CD4-positive, alpha-beta T cell treated with Interleukin-21 for 1 hour (primary cell): ENCODE measurements at regions not wholly inside any gene's neighbourhood (a gene's known extent, or its start where the extent isn't known, plus 50 kb on each side); places are given as distances from the start of the nearest gene placed in this dataset.

Experiments
- DNase-seq: peaks from one replicate; pipeline ENCODE4 v3.0.0-alpha.2; 2020

GRCh38 chr2:104650405-104650996 is 203.4 kb upstream of the POU3F3 start:
- no peak for DNase-seq

- no peak for DNase-seq
Observed at GRCh38 chr2:104654811-104655210, 199.1 kb upstream of the POU3F3 start.

GRCh38 chr2:104656571-104657163 is 197.2 kb upstream of the POU3F3 start:
- no peak for DNase-seq

- DNase-seq, result no peak
Observed at GRCh38 chr2:104658144-104658835, 195.6 kb upstream of the POU3F3 start.

- DNase-seq, result no peak
Observed at GRCh38 chr2:104658904-104659591, 194.9 kb upstream of the POU3F3 start.

GRCh38 chr2:104660991-104661390 is 192.9 kb upstream of the POU3F3 start:
- DNase-seq, result no peak

GRCh38 chr2:104664672-104665071 is 189.2 kb upstream of the POU3F3 start:
- no peak for DNase-seq

- DNase-seq, result no peak
Observed at GRCh38 chr2:104668631-104669030, 185.3 kb upstream of the POU3F3 start.

- DNase-seq, result no peak
Observed at GRCh38 chr2:104673225-104673624, 180.7 kb upstream of the POU3F3 start.

GRCh38 chr2:104678181-104678580 is 175.7 kb upstream of the POU3F3 start:
- DNase-seq, result no peak

GRCh38 chr2:104685591-104685990 is 168.3 kb upstream of the POU3F3 start:
- no peak for DNase-seq

GRCh38 chr2:104687147-104687546 is 166.8 kb upstream of the POU3F3 start:
- no peak for DNase-seq

GRCh38 chr2:104690255-104690984 is 163.5 kb upstream of the POU3F3 start:
- no peak for DNase-seq

- DNase-seq, result no peak
Observed at GRCh38 chr2:104698276-104698675, 155.6 kb upstream of the POU3F3 start.

GRCh38 chr2:104701411-104701911 is 152.5 kb upstream of the POU3F3 start:
- no peak for DNase-seq

- no peak for DNase-seq
Observed at GRCh38 chr2:104702031-104702850, 151.7 kb upstream of the POU3F3 start.

- DNase-seq, result no peak
Observed at GRCh38 chr2:104703669-104704068, 150.2 kb upstream of the POU3F3 start.

GRCh38 chr2:104704496-104705245 is 149.2 kb upstream of the POU3F3 start:
- no peak for DNase-seq

GRCh38 chr2:104707056-104707455 is 146.9 kb upstream of the POU3F3 start:
- DNase-seq, result no peak

GRCh38 chr2:104708967-104709366 is 144.9 kb upstream of the POU3F3 start:
- no peak for DNase-seq

GRCh38 chr2:104716061-104716460 is 137.9 kb upstream of the POU3F3 start:
- DNase-seq, result no peak
